HG02884 (cell line): ENCODE measurements at regions not wholly inside any gene's neighbourhood (a gene's known extent, or its start where the extent isn't known, plus 50 kb on each side); places are given as distances from the start of the nearest gene placed in this dataset.

Source experiments
- ATAC-seq: cut with Tn5 transposase; IDR thresholded peaks from one replicate; pipeline ENCODE4 v1.9.1; 2021; ENCODE audit warnings: mild to moderate bottlenecking, moderate library complexity; ENCODE audit not compliant: unreplicated experiment

DNA sequence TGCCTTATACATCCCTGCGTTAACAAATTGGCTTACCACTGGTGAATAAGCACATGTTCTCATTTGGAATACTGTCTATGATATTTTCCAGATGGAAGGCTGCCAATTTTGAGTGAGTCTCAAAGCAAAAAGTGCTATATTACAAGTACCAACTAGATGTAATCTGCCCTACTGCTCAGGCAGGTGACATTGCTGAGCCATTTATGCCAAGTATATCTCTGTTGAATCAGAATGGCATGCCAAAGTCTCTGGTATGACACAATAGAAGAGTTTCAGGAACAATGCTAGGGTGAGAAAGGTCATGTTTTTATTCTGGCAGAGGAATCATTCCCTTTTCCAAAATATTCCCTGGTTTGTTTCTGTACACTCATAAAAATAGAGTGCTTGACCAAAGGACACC, 356.5 kb downstream of the CDH9 start:
- no peak for ATAC-seq

DNA sequence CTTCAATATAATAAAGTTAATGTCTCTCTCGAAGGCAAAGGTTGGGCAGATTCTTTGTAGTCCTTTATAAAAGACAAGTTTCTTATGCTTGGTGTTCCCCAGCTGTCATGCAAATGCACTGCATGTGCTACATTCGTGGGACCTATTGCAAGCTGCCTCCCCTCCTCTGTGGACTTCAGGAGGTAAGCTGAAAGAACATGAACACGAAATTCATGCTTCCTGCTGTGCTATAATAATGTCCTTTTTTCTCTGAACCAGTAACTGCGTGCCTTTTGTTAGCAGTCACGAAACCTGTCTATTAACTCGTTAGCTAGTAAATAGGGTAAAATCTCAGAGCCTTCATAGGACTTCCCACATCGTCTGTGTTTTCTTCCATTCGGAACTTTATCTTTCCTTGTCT, 363.5 kb downstream of the CDH9 start:
- ATAC-seq = no peak

DNA sequence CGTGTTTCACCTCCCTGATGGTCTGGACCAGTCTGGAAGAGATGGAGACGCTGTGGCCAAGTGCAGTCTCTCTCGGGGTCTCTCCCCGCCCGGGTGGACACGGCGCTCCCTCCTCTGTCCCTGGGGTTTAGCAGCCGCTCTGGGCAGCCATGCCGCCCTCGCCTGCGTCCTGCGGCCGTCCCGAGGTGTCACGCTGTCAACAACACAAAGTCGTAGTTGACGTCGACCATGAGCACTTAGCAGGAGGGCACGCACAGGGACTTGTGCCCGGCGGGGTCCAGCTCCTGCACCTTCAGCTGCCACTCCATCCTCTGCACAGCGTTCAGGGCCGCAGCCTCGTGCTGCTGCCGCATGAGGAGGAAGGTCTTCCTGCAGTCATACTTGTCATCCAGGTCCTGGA, 368.9 kb downstream of the CDH9 start:
- ATAC-seq = no peak

DNA sequence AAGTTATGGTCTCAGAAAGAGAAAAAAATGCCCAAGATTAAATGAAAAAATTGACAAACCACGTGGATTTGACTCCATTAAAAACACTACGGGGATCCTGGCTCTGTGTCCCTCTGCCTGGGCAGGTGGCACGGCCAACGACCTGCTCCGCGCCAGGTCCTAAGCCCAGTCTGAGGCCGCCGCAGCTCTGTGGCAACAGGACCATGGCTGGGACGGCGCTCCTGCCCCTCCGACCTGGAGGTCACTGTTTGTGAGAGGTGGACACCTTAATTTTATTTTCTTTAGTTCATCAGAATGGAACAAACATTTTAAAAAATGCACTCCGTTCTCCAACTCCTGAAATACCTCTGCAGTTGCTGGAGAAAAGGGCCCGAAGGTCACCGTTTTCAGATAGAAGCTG, 369.4 kb downstream of the CDH9 start:
- no peak for ATAC-seq

GRCh38 chr5:26666371-26666770, 372.0 kb downstream of the CDH9 start:
- ATAC-seq = no peak

- no peak for ATAC-seq
These were observed 374.9 kb downstream of the CDH9 start for GRCh38 chr5:26663500-26663899.

DNA sequence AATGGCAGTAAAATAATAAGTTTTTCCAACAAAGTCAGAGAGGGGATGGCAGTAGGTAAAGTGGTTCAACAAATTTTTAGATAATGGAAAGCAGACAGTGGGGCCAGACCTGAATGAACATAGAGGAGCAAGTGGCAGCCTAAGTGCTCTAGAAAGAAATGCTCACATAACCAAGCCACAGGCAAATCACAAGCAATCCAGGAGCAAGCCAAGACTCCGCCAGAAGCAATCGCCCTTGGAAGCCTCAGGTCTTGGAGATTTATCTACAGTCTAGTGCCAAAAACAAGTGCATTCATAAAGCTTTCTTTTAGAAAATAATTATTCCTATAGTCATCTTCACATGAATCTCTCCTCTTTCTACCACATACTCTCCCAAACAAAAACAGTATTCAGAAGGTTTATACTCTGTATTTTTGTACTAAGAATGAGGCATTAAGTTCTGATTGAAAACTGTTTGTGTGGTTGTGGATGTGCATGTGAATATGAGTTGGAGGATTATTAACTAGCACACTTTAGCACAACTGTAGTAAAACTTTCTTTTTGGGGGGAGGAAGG, 375.5 kb downstream of the CDH9 start:
- ATAC-seq = no peak

GRCh38 chr5:26660116-26660515, 378.3 kb downstream of the CDH9 start:
- no peak for ATAC-seq

- ATAC-seq = no peak
These were observed 389.4 kb downstream of the CDH9 start for GRCh38 chr5:26649000-26649399.

- no peak for ATAC-seq
These were observed 390.6 kb downstream of the CDH9 start for GRCh38 chr5:26647781-26648180.

GRCh38 chr5:26645659-26646058, 392.7 kb downstream of the CDH9 start:
- no peak for ATAC-seq

- ATAC-seq = no peak
These were observed 396.9 kb downstream of the CDH9 start for GRCh38 chr5:26641492-26641891.

- ATAC-seq = no peak
These were observed 413.3 kb downstream of the CDH9 start for GRCh38 chr5:26625099-26625498.

GRCh38 chr5:26622947-26623346, 415.4 kb downstream of the CDH9 start:
- ATAC-seq = no peak

GRCh38 chr5:26610577-26610976, 427.8 kb downstream of the CDH9 start:
- ATAC-seq = no peak

GRCh38 chr5:26601563-26601962, 436.8 kb downstream of the CDH9 start:
- no peak for ATAC-seq

- ATAC-seq = no peak
These were observed 455.9 kb downstream of the CDH9 start for GRCh38 chr5:26582350-26583045.

- no peak for ATAC-seq
These were observed 458.7 kb downstream of the CDH9 start for GRCh38 chr5:26579712-26580111.

DNA sequence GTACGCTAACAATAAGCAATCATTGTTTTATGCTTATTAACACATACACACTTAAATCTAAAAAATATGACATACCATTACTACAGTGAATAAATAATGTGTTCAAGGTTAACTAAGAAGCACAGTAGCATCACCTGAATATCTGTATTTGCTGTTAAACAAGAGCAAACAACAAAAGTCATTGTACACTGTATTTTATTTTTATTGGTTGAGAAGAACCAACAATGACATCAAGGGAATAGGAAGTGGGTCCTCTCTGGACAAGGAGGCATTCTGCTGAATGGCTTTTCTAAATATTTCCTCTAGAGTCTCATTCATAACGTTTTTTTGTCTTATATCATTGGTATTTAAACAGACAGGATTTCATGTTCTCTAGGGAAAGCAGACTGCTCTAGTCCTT, 460.4 kb downstream of the CDH9 start:
- ATAC-seq = no peak

DNA sequence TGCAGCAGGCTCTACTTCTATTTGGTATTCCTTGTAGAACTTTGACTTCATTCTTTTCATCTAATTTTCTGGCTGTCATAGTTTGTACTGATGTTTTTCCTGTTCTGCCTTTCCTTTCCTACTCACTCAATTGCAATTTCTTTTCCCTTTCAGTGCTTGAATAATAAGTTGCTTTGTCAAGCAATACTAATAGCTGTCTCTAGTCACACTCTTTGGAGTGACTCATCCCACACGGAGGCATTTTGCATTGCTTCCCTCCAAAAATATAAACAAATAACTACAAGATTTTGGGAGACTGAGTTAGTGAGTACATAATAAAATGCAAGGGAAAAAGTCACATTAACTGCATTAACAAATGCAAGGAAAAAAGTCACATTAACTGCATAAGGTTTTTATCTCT, 465.9 kb downstream of the CDH9 start:
- no peak for ATAC-seq

DNA sequence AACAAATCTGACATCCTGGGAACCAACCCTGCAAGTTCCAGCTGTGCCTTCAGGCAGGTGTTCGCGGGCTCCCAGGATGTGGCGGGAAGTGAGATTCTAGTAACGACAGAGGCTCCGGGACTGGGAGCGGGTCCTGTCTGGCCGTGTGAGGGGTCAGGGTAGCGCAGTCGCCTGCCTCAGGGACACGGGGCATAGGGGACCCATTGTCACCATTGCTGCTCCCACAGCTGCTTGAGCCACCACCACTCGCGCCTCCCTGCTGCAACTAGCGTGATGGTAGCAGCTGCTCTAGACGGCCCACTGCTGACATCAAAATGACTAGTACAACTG, 468.5 kb downstream of the CDH9 start:
- ATAC-seq = no peak

DNA sequence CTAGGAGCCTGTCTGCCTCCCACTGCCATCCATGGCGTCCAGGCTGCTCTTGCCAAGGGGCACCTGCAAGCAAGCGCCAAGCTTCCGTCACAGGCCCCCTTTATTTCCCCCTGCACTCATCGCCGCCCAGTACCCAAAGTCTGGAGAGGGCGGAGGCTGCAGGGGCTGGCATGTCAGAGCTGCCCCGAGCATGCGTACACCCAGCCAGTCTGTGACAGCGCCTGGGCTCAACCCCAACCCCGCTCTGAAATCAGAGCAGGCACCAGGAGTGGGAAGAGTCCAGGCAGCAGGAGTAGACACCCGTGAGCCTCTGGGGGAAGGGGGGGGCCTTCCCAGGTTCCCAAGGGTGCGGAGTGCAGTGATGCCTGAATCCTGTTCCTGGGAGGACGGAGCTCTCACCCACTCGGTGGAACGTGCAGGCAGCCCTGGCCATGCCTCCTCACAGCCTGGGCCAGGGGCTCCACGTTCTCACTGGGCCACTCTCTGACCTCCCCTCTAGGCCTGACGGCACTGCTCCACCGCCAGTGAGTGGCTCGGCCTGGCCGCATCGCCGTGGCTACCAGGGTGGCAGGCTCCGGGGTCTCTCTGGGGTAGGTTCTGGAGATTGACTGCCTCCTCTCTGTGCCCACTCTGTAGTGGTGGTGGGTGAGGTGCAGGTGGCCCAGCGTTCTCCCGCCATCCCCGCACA, 469.0 kb downstream of the CDH9 start:
- ATAC-seq = no peak

GRCh38 chr5:26568316-26568715, 470.1 kb downstream of the CDH9 start:
- no peak for ATAC-seq
